HFFc6 (cell line): ENCODE measurements at regions not wholly inside any gene's neighbourhood (a gene's known extent, or its start where the extent isn't known, plus 50 kb on each side); places are given as distances from the start of the nearest gene placed in this dataset.

Source experiments
- DNase-seq: peaks from one replicate; pipeline ENCODE4 v3.0.0-alpha.2; 2018
- H3K27ac Mint-ChIP-seq: 2 replicates; pipeline ENCODE4 v1.8.0; 2020; ENCODE audit warnings: mild to moderate bottlenecking, mixed read lengths
- H3K27me3 Mint-ChIP-seq: 2 replicates; pipeline ENCODE4 v1.8.0; 2021; ENCODE audit warnings: mild to moderate bottlenecking, moderate library complexity, mixed read lengths; ENCODE audit not compliant: insufficient read depth
- H3K36me3 Mint-ChIP-seq: 2 replicates; pipeline ENCODE4 v1.8.0; 2021; ENCODE audit warnings: low read depth, mixed read lengths
- H3K4me1 Mint-ChIP-seq: 2 replicates; pipeline ENCODE4 v1.8.0; 2020; ENCODE audit warnings: low read depth, mixed read lengths
- H3K4me3 Mint-ChIP-seq: 2 replicates; pipeline ENCODE4 v1.8.0; 2020; ENCODE audit warnings: mild to moderate bottlenecking, moderate library complexity, mixed read lengths
- H3K9me3 Mint-ChIP-seq: 2 replicates; pipeline ENCODE4 v1.8.0; 2020; ENCODE audit warnings: mild to moderate bottlenecking, mixed read lengths
- CTCF ChIP-seq: fragments of 200-600 bp; sonication (generic); IDR thresholded peaks from 2 replicates; pipeline ENCODE4 v1.5.0; 2021; ENCODE audit warnings: antibody characterized with exemption, mild to moderate bottlenecking

- DNase-seq, result no peak
- no peaks in the 10 kb centered on the region for H3K4me1 Mint-ChIP-seq
- no peaks in the 10 kb centered on the region for H3K27me3 Mint-ChIP-seq
- no peak for TF ChIP-seq CTCF
- no peaks in the 10 kb centered on the region for H3K36me3 Mint-ChIP-seq
- no peak overlapping the region for H3K27ac Mint-ChIP-seq
- H3K4me3 Mint-ChIP-seq, result no peak overlapping the region
- peaks cover 11% of the 10 kb centered on the region for H3K9me3 Mint-ChIP-seq
Observed at GRCh38 chr18:40904295-40904694, 1050.7 kb upstream of the PIK3C3 start.

- no peak for DNase-seq
- no peak overlapping the region for H3K4me3 Mint-ChIP-seq
- TF ChIP-seq CTCF, result no peak
- peaks cover 12% of the 10 kb centered on the region for H3K9me3 Mint-ChIP-seq
- no peaks in the 10 kb centered on the region for H3K27me3 Mint-ChIP-seq
- H3K36me3 Mint-ChIP-seq, result no peaks in the 10 kb centered on the region
- no peaks in the 10 kb centered on the region for H3K4me1 Mint-ChIP-seq
- no peak overlapping the region for H3K27ac Mint-ChIP-seq
Observed at GRCh38 chr18:40902436-40902835, 1052.6 kb upstream of the PIK3C3 start.

GRCh38 chr18:40897884-40898283, 1057.2 kb upstream of the PIK3C3 start:
- no peak for DNase-seq
- Mint-ChIP-seq H3K36me3 (no peaks in the 10 kb centered on the region), H3K4me1 (no peaks in the 10 kb centered on the region), H3K9me3 (peaks cover 26% of the 10 kb centered on the region), H3K27me3 (no peaks in the 10 kb centered on the region; the same call in 1 of the 2 replicates), H3K4me3 (no peak overlapping the region), H3K27ac (no peak overlapping the region)
- TF ChIP-seq CTCF, result no peak

GRCh38 chr18:40883271-40883670, 1071.8 kb upstream of the PIK3C3 start:
- no peak for DNase-seq
- H3K4me1 Mint-ChIP-seq, result no peaks in the 10 kb centered on the region
- no peak overlapping the region for H3K4me3 Mint-ChIP-seq
- no peak for TF ChIP-seq CTCF
- peaks cover 2% of the 10 kb centered on the region; the same call in 1 of the 2 replicates for H3K27me3 Mint-ChIP-seq
- H3K36me3 Mint-ChIP-seq, result no peaks in the 10 kb centered on the region
- H3K27ac Mint-ChIP-seq, result no peak overlapping the region
- H3K9me3 Mint-ChIP-seq, result peaks cover 12% of the 10 kb centered on the region

GRCh38 chr18:40882468-40882867, 1072.6 kb upstream of the PIK3C3 start:
- H3K27me3 Mint-ChIP-seq, result peaks cover 2% of the 10 kb centered on the region; the same call in 1 of the 2 replicates
- TF ChIP-seq CTCF, result no peak
- H3K27ac Mint-ChIP-seq, result no peak overlapping the region
- H3K36me3 Mint-ChIP-seq, result peaks cover 2% of the 10 kb centered on the region
- H3K9me3 Mint-ChIP-seq, result peaks cover 12% of the 10 kb centered on the region
- no peak for DNase-seq
- H3K4me1 Mint-ChIP-seq, result peaks cover 5% of the 10 kb centered on the region; the same call in 1 of the 2 replicates
- no peak overlapping the region for H3K4me3 Mint-ChIP-seq

- H3K27me3 Mint-ChIP-seq, result no peaks in the 10 kb centered on the region; the same call in 1 of the 2 replicates
- DNase-seq, result no peak
- no peak for TF ChIP-seq CTCF
- H3K36me3 Mint-ChIP-seq, result peaks cover 5% of the 10 kb centered on the region
- H3K9me3 Mint-ChIP-seq, result peaks cover 12% of the 10 kb centered on the region
- H3K27ac Mint-ChIP-seq, result no peak overlapping the region
- peaks cover 33% of the 10 kb centered on the region; the same call in 1 of the 2 replicates for H3K4me1 Mint-ChIP-seq
- no peak overlapping the region for H3K4me3 Mint-ChIP-seq
Observed at GRCh38 chr18:40878371-40878770, 1076.7 kb upstream of the PIK3C3 start.
